ENCODE measurements at regions not wholly inside any gene's neighbourhood (a gene's known extent, or its start where the extent isn't known, plus 50 kb on each side); places are given as distances from the start of the nearest gene placed in this dataset.

DNA sequence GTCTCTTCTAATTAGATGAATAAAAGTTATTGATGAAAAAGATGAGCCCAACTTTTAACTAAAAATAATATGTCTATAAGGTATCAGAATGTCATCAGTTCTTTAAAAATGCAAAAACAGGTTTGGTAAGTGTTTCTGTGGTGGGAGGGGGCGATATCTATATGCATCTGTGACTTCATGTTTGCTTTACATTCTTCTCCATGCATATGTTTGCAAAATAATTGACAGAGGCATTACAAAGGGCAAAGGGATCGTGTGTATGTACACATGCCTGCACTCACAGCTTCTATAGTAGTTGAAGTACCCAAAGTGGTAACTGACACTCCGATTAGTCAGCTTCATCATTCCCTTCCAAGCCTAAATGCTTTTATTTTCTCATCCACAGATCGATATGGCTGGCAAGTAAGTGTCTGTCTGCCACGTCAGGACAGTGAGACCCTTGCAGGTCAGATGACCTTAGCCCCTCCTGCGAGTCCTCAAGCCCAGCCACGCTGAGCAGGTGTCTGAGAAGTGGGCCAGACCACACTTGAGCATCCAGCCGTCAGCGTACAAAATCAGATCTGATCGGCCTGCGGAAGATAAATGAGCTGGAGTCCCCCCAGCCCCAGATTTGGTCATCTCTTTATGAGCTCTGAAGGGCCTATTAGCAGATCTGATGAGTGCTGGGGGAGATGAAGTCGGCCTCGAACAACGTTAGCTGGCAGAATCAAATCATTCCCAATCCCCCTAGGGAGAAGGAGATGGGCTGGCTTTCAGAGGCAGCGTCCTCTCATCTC lies 369.1 kb downstream of the MAFB start:
- H3K9ac ChIP-seq = no peak overlapping the region
- H3K4me3 ChIP-seq (ENCODE audit: low read depth, low read length) = no peak overlapping the region

DNA sequence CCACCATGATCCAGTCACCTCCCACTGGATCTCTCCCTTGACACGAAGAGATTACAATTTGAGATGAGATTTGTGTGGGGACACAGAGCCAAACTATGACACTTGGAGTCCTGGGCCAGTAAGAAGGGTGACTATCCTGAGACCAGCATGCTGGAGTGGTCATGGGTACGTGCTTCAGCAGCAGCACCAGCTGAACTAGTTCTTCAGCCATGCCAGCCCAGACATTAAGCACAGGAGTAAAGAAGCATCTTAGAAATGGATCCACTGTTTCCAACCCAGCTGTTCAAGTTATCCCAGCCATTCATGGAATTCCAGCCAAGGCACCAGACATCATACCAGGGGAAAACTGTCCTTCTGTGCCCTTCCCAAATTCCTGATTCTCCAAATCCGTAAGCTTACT lies 370.0 kb downstream of the MAFB start:
- Histone ChIP-seq H3K27me3 (ENCODE audit: control insufficient read depth, insufficient read depth, low read length) (no peaks in the 10 kb centered on the region), H3K79me2 (no peaks in the 10 kb centered on the region), H3K4me1 (no peaks in the 10 kb centered on the region), H3K4me3 (ENCODE audit: low read depth, low read length) (no peak overlapping the region), H3K9me3 (ENCODE audit: control insufficient read depth, low read length) (no peaks in the 10 kb centered on the region), H3K9ac (no peak overlapping the region), H3K27ac (no peak overlapping the region), H3K36me3 (ENCODE audit: control insufficient read depth, insufficient read depth, low read length) (no peaks in the 10 kb centered on the region), H3K4me2 (ENCODE audit: low read length) (no peak overlapping the region), H2AFZ (no peak overlapping the region)
- TF ChIP-seq, protein P1, sequence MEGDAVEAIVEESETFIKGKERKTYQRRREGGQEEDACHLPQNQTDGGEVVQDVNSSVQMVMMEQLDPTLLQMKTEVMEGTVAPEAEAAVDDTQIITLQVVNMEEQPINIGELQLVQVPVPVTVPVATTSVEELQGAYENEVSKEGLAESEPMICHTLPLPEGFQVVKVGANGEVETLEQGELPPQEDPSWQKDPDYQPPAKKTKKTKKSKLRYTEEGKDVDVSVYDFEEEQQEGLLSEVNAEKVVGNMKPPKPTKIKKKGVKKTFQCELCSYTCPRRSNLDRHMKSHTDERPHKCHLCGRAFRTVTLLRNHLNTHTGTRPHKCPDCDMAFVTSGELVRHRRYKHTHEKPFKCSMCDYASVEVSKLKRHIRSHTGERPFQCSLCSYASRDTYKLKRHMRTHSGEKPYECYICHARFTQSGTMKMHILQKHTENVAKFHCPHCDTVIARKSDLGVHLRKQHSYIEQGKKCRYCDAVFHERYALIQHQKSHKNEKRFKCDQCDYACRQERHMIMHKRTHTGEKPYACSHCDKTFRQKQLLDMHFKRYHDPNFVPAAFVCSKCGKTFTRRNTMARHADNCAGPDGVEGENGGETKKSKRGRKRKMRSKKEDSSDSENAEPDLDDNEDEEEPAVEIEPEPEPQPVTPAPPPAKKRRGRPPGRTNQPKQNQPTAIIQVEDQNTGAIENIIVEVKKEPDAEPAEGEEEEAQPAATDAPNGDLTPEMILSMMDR (IDR thresholded peaks at IDR 0.05) = no peak

More for the DNA sequence above, 369.1 kb downstream of the MAFB start:
- Histone ChIP-seq H3K79me2 (no peaks in the 10 kb centered on the region), H3K27ac (no peak overlapping the region), H3K27me3 (ENCODE audit: control insufficient read depth, insufficient read depth, low read length) (no peaks in the 10 kb centered on the region), H2AFZ (no peak overlapping the region), H3K9me3 (ENCODE audit: control insufficient read depth, low read length) (no peaks in the 10 kb centered on the region), H3K36me3 (ENCODE audit: control insufficient read depth, insufficient read depth, low read length) (no peaks in the 10 kb centered on the region), H3K4me2 (ENCODE audit: low read length) (no peak overlapping the region), H3K4me1 (no peaks in the 10 kb centered on the region)
- TF ChIP-seq, protein P1 (IDR thresholded peaks at IDR 0.05) = no peak

DNA sequence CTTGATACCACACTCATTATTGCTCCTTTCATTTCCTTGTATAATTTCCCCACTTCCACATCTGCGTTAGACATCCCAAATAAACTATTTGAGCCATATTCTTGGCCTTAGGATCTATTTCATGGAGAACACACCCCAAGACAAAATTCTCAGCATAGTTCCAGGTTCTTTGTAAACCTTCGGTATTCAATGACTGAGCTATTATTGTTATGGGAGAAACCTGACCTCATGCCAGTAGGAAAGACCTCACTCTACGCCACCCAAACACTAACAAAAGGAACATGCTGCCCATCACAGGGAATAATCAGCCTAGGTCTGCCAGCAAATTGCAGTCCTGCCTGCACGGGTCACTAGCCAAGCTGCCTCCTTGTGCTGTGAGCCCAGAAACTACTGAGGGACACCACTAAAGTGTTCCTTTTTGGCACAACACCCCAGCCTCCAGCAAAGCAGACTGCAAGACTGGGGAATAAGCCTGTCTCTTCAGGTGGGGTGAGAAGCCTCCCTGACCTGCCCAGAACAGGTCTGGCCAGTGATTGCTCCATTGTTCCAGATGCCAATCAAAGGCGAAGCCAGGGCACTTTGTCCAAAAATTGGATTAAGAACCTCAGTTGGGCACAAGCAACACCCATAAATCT lies 371.8 kb downstream of the MAFB start:
- no peaks in the 10 kb centered on the region for H3K36me3 ChIP-seq (ENCODE audit: control insufficient read depth, insufficient read depth, low read length)
- no peak overlapping the region for H3K4me2 ChIP-seq (ENCODE audit: low read length)
- H3K27ac ChIP-seq = no peak overlapping the region

DNA sequence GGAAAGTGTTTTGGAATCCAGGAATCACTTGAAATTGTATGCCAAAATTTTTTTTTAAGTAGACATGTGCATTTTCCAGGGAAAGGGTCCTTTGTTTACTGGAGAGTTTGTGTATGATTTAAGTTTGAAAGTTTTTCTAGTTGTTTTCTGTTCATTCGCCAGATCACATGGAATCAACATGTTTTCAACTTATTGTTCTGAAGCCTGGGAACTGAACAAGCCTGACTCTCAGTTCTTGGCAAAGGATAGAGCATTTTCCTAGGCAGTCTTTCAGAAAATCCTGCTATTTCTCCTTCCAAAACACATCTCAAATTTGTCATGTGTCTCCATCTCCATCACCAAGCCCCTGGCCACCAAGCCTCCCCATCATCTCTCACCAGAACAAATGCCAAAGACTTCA lies 374.8 kb downstream of the MAFB start:
- Histone ChIP-seq H3K79me2 (no peaks in the 10 kb centered on the region), H3K36me3 (ENCODE audit: control insufficient read depth, insufficient read depth, low read length) (no peaks in the 10 kb centered on the region), H2AFZ (no peak overlapping the region), H3K27ac (no peak overlapping the region), H3K9me3 (ENCODE audit: control insufficient read depth, low read length) (no peaks in the 10 kb centered on the region), H3K27me3 (ENCODE audit: control insufficient read depth, insufficient read depth, low read length) (no peaks in the 10 kb centered on the region), H3K4me2 (ENCODE audit: low read length) (no peak overlapping the region), H3K4me1 (no peaks in the 10 kb centered on the region), H3K4me3 (ENCODE audit: low read depth, low read length) (no peak overlapping the region), H3K9ac (no peak overlapping the region)
- TF ChIP-seq, protein P1 (IDR thresholded peaks at IDR 0.05) = no peak

More for the DNA sequence above, 371.8 kb downstream of the MAFB start:
- H3K9ac ChIP-seq = no peak overlapping the region
- TF ChIP-seq, protein P1 (IDR thresholded peaks at IDR 0.05) = no peak
- H3K4me3 ChIP-seq (ENCODE audit: low read depth, low read length) = no peak overlapping the region
- H2AFZ ChIP-seq = peak overlapping the region; percentile 13
- H3K9me3 ChIP-seq (ENCODE audit: control insufficient read depth, low read length) = no peaks in the 10 kb centered on the region
- H3K79me2 ChIP-seq = no peaks in the 10 kb centered on the region
- no peaks in the 10 kb centered on the region for H3K27me3 ChIP-seq (ENCODE audit: control insufficient read depth, insufficient read depth, low read length)
- no peaks in the 10 kb centered on the region for H3K4me1 ChIP-seq

Measured in parathyroid adenoma (tissue), 2 donors.